ENCODE measurements at regions not wholly inside any gene's neighbourhood (a gene's known extent, or its start where the extent isn't known, plus 50 kb on each side); places are given as distances from the start of the nearest gene placed in this dataset.

DNA sequence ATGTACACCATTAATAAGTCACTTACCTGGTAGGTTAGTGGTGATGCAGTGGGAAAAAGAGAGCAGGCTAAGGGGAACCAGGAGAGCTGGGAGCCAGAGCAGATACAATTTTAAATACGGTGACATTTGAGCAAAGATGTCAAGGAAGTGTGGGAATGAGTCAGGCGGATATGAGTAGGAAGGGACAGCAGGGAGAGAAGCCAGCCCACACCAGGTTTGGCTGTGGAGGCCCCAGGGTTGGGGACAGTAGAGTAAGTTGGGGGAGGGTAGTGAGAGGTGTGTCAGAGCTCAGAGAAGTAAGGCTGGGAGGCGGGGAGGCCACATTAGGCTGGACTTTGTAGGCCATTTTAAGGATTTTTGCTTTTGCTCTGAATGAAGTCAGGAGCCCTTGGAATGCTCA lies 482.0 kb downstream of the DISC1 start:
- peaks cover 9 to 25% (median 21%) of the 10 kb centered on the region in 3 donors for H3K27me3 Mint-ChIP-seq
- no peak overlapping the region for H3K27ac Mint-ChIP-seq
- no peak overlapping the region for H3K4me3 Mint-ChIP-seq
- no peaks in the 10 kb centered on the region for H3K36me3 Mint-ChIP-seq
- no peak for DNase-seq
- ATAC-seq (ENCODE audit: low read depth in 2 of 2), result no peak
- H3K9me3 Mint-ChIP-seq, result peaks cover 0 to 4% (median 0%) of the 10 kb centered on the region in 7 donors
- no peaks in the 10 kb centered on the region for H3K4me1 Mint-ChIP-seq

DNA sequence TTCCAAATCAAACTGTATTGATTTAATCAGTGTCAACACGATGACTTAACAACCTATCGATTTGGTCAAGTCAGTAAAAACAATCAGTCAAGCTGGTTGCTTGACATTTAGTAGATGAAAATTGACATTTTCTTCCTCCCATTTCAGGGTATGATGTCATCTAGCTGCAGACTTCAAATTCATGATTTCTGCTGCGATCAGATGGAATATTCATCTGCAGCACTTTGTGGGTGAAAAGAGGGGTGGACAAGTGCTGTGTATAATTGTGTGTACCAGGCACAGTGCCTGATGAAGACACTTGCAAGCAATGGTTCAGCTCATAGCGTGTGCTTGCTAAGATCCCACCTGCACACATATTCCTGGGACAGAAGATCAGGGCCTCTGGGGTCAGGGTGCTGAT lies 479.8 kb downstream of the DISC1 start:
- Mint-ChIP-seq H3K9me3 (peaks cover 0 to 4% (median 0%) of the 10 kb centered on the region in 7 donors), H3K27ac (no peak overlapping the region), H3K4me3 (no peak overlapping the region), H3K27me3 (peaks cover 9 to 25% (median 21%) of the 10 kb centered on the region in 3 donors), H3K36me3 (no peaks in the 10 kb centered on the region), H3K4me1 (no peaks in the 10 kb centered on the region)
- ATAC-seq (ENCODE audit: low read depth in 2 of 2) (no peak), DNase-seq (no peak)

DNA sequence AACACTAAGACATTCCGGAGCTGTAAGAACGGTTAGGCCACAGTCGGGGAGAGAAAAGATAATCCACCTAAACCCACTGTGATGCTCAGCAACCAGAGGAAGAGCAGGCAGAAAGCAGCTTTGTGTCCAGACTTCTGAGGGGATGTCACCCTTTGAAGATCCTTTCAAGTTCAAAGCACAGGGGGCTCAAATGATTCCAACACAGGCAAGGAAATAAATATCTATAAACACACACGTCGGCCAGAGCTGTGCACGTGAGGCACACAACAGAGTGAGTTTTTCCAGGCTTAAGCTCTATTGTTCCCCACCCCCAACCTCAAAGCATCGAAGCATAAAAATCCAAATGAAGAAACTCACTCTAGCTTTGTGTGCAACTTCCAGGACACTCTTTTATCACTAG lies 479.0 kb downstream of the DISC1 start:
- Mint-ChIP-seq H3K4me3 (no peak overlapping the region), H3K36me3 (no peaks in the 10 kb centered on the region), H3K27ac (no peak overlapping the region), H3K9me3 (peaks cover 0 to 4% (median 0%) of the 10 kb centered on the region in 7 donors), H3K27me3 (peaks cover 4 to 25% (median 13%) of the 10 kb centered on the region in 3 donors), H3K4me1 (no peaks in the 10 kb centered on the region)
- no peak for DNase-seq
- ATAC-seq (ENCODE audit: low read depth in 2 of 2), result no peak

DNA sequence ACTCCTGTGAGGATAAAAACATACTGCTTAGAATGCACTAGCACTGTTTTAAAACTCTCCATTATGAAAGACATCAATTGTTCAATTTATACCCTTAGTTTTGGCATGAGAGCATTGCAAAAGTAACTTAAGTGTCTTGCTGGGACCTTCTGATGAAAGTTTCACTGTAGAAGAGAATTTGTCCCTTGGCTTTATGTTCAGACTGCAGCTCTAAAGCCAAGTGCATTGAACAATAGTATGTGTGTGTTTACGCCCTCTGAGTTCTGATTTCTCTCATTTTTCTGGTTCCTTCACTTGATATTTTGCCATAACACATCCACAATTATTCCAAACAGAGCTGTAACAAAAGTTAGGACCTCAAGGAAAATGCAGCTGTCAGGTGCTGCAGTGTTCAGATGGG lies 474.6 kb downstream of the DISC1 start:
- Mint-ChIP-seq H3K9me3 (peaks cover 8 to 19% (median 10%) of the 10 kb centered on the region in 7 donors), H3K27ac (no peak overlapping the region), H3K36me3 (no peaks in the 10 kb centered on the region), H3K4me1 (no peaks in the 10 kb centered on the region), H3K27me3 (peaks cover 11 to 21% (median 11%) of the 10 kb centered on the region in 3 donors), H3K4me3 (no peak overlapping the region)
- ATAC-seq (ENCODE audit: low read depth in 2 of 2), result no peak
- DNase-seq, result no peak

DNA sequence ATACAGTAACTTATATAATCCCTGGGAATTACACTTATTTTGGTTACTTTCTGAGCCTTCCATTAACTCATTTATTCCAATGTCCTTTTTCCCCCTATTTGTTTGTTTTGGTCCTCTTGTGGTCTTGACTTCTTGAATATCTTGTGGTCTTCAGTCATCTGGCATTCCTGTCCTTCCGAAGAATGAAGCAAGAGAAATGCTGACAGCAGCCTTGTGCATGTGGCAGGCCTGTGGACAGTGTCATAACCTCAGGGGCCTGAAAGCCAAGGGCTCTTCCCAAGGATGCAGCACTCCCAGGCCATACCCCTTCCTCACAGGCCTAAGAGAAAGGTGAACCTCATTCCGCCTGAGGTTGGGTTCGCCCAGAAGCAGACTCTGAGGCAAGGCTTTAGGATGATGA lies 470.2 kb downstream of the DISC1 start:
- DNase-seq (no peak), ATAC-seq (ENCODE audit: low read depth in 2 of 2) (no peak)
- Mint-ChIP-seq H3K27me3 (peaks cover 7 to 14% (median 11%) of the 10 kb centered on the region in 3 donors), H3K9me3 (peaks cover 8 to 19% (median 10%) of the 10 kb centered on the region in 7 donors), H3K4me1 (no peaks in the 10 kb centered on the region), H3K36me3 (no peaks in the 10 kb centered on the region), H3K4me3 (no peak overlapping the region), H3K27ac (no peak overlapping the region)

Measured in naive B cell (primary cell).